H9 (cell line): ENCODE measurements at regions not wholly inside any gene's neighbourhood (a gene's known extent, or its start where the extent isn't known, plus 50 kb on each side); places are given as distances from the start of the nearest gene placed in this dataset.

Source experiments
- DNase-seq: peaks from one replicate; pipeline ENCODE4 v3.0.0-alpha.2; 2017
- H2AFZ ChIP-seq: one replicate; pipeline ENCODE4 v1.6.1; 2013; ENCODE audit warnings: mild to moderate bottlenecking, low read length, control low read depth, moderate library complexity
- H2AK5ac ChIP-seq: 2 replicates; pipeline ENCODE4 v1.6.1; 2013; ENCODE audit warnings: low read length, control low read depth, mixed read lengths; ENCODE audit not compliant: insufficient read length
- H2BK120ac ChIP-seq: one replicate; pipeline ENCODE4 v1.6.1; 2013; ENCODE audit warnings: low read depth, mild to moderate bottlenecking, low read length, control low read depth, inconsistent platforms; ENCODE audit not compliant: poor library complexity, severe bottlenecking
- H2BK12ac ChIP-seq: 2 replicates; pipeline ENCODE4 v1.6.1; 2013; ENCODE audit warnings: low read length, control low read depth, mixed read lengths, low read depth; ENCODE audit not compliant: insufficient read length
- H2BK15ac ChIP-seq: 2 replicates; pipeline ENCODE4 v1.6.1; 2013; ENCODE audit warnings: low read depth, low read length, control low read depth
- H2BK20ac ChIP-seq: one replicate; pipeline ENCODE4 v1.6.1; 2013; ENCODE audit warnings: low read depth, mild to moderate bottlenecking, low read length, control low read depth, inconsistent platforms; ENCODE audit not compliant: poor library complexity, severe bottlenecking
- H2BK5ac ChIP-seq: 2 replicates; pipeline ENCODE4 v1.6.1; 2013; ENCODE audit warnings: low read length, control low read depth, mixed read lengths; ENCODE audit not compliant: insufficient read length
- H3K14ac ChIP-seq: 2 replicates; pipeline ENCODE4 v1.6.1; 2013; ENCODE audit warnings: low read length, control low read depth; ENCODE audit not compliant: insufficient read depth
- H3K18ac ChIP-seq: 2 replicates; pipeline ENCODE4 v1.6.1; 2013; ENCODE audit warnings: low read depth, mild to moderate bottlenecking, mixed read lengths, low read length, control low read depth; ENCODE audit not compliant: insufficient read length
- H3K23ac ChIP-seq: 2 replicates; pipeline ENCODE4 v1.6.1; 2013; ENCODE audit warnings: low read length, control low read depth, mixed read lengths, low read depth; ENCODE audit not compliant: insufficient read length
- H3K23me2 ChIP-seq: 2 replicates; pipeline ENCODE4 v1.6.1; 2013; ENCODE audit warnings: low read depth, mild to moderate bottlenecking, mixed read lengths, low read length, control low read depth; ENCODE audit not compliant: insufficient read length, poor library complexity, severe bottlenecking
- H3K27ac ChIP-seq: 2 replicates; pipeline ENCODE4 v1.5.1; 2013; ENCODE audit warnings: low read length, control low read depth, mixed read lengths, low read depth; ENCODE audit not compliant: insufficient read length
- H3K27me3 ChIP-seq: 2 replicates; pipeline ENCODE4 v1.6.1; 2013; ENCODE audit warnings: low read length, control low read depth, inconsistent platforms; ENCODE audit not compliant: insufficient read depth
- H3K4ac ChIP-seq: 2 replicates; pipeline ENCODE4 v1.6.1; 2013; ENCODE audit warnings: low read depth, mild to moderate bottlenecking, control low read depth, inconsistent platforms, low read length, moderate library complexity
- H3K4me1 ChIP-seq: 2 replicates; pipeline ENCODE4 v1.6.1; 2013; ENCODE audit warnings: low read length, control low read depth, inconsistent platforms; ENCODE audit not compliant: insufficient read depth
- H3K4me2 ChIP-seq: 2 replicates; pipeline ENCODE4 v1.6.1; 2013; ENCODE audit warnings: low read length, control low read depth, mixed read lengths; ENCODE audit not compliant: insufficient read length, insufficient read depth
- H3K56ac ChIP-seq: 2 replicates; pipeline ENCODE4 v1.6.1; 2013; ENCODE audit warnings: low read depth, mild to moderate bottlenecking, mixed read lengths, low read length, control low read depth; ENCODE audit not compliant: insufficient read length
- H3K79me1 ChIP-seq: 2 replicates; pipeline ENCODE4 v1.6.1; 2013; ENCODE audit warnings: low read depth, mild to moderate bottlenecking, moderate library complexity, low read length, control low read depth, inconsistent platforms; ENCODE audit not compliant: insufficient read depth, poor library complexity, severe bottlenecking
- H3K79me2 ChIP-seq: 2 replicates; pipeline ENCODE4 v1.6.1; 2013; ENCODE audit warnings: low read length, control low read depth, inconsistent platforms; ENCODE audit not compliant: insufficient read depth
- H3K9ac ChIP-seq: 2 replicates; pipeline ENCODE4 v1.6.1; 2013; ENCODE audit warnings: low read length, control low read depth, mixed read lengths; ENCODE audit not compliant: insufficient read length; ENCODE audit errors: extremely low read depth
- H3K9me3 ChIP-seq: one replicate; pipeline ENCODE4 v1.6.1; 2013; ENCODE audit warnings: low read depth, low read length, inconsistent platforms; ENCODE audit not compliant: control insufficient read depth
- H3T11ph ChIP-seq: one replicate; pipeline ENCODE4 v1.6.1; 2013; ENCODE audit warnings: mild to moderate bottlenecking, low read length, control low read depth, inconsistent platforms
- H4K20me1 ChIP-seq: one replicate; pipeline ENCODE4 v1.6.1; 2013; ENCODE audit not compliant: control insufficient read depth, insufficient read length, insufficient read depth
- H4K5ac ChIP-seq: 2 replicates; pipeline ENCODE4 v1.6.1; 2013; ENCODE audit warnings: low read depth, mild to moderate bottlenecking, mixed read lengths, low read length, control low read depth; ENCODE audit not compliant: insufficient read length
- H4K8ac ChIP-seq: replicated peaks from 2 replicates; pipeline ENCODE4 v1.6.1; 2013; ENCODE audit warnings: low read length, control low read depth, mixed read lengths, low read depth; ENCODE audit not compliant: insufficient read length
- H4K91ac ChIP-seq: 2 replicates; pipeline ENCODE4 v1.6.1; 2013; ENCODE audit warnings: low read depth, mild to moderate bottlenecking, moderate library complexity, mixed read lengths, low read length, control low read depth; ENCODE audit not compliant: insufficient read length
- H3K27ac Mint-ChIP-seq, 3 experiments: 2 replicates in 2 of 3; 3 replicates in 1 of 3; pipeline ENCODE4 v1.8.0; 2020 to 2021; ENCODE audit warnings: mixed read lengths in 3 of 3, mild to moderate bottlenecking in 1 of 3, moderate library complexity in 1 of 3
- H3K27me3 Mint-ChIP-seq: 2 replicates; pipeline ENCODE4 v1.8.0; 2021; ENCODE audit warnings: low read depth, mild to moderate bottlenecking, moderate library complexity, mixed read lengths
- H3K36me3 Mint-ChIP-seq, 3 experiments: 2 replicates in 2 of 3; 3 replicates in 1 of 3; pipeline ENCODE4 v1.8.0; 2020 to 2021; ENCODE audit warnings: low read depth in 3 of 3, mixed read lengths in 3 of 3; ENCODE audit not compliant: insufficient read depth in 1 of 3
- H3K4me1 Mint-ChIP-seq, 2 experiments: 2 replicates each; pipeline ENCODE4 v1.8.0; 2020; ENCODE audit warnings: mixed read lengths in 2 of 2
- H3K4me3 Mint-ChIP-seq, 2 experiments: 2 replicates in 1 of 2; 3 replicates in 1 of 2; pipeline ENCODE4 v1.8.0; 2020 to 2021; ENCODE audit warnings: mild to moderate bottlenecking in 2 of 2, mixed read lengths in 2 of 2, moderate library complexity in 1 of 2
- H3K9me3 Mint-ChIP-seq, 2 experiments: 2 replicates in 1 of 2; 3 replicates in 1 of 2; pipeline ENCODE4 v1.8.0; 2020; ENCODE audit warnings: mild to moderate bottlenecking in 2 of 2, mixed read lengths in 2 of 2, moderate library complexity in 1 of 2
- WGBS: extraction: QIAGEN DNeasy Blood & Tissue Kit; methylation state at CpG from one replicate; pipeline ENCODE4 v1.1.7; 2013; ENCODE audit warnings: missing lambda C conversion rate, low lambda C conversion rate, mixed read lengths; ENCODE audit not compliant: insufficient read length; ENCODE audit errors: extremely low coverage; 5-methylcytosine and 5-hydroxymethylcytosine counted together
- TF ChIP-seq, protein P1 (sequence below): fragments of 200-600 bp; sonication (generic); conservative IDR thresholded peaks from 3 replicates; pipeline ENCODE4 v1.8.0; 2021; ENCODE audit warnings: antibody characterized with exemption, mild to moderate bottlenecking

GRCh38 chrX:8868070-8868773 lies 67.0 kb upstream of the FAM9A start:
- Histone ChIP-seq H3K9me3 (no peaks in the 10 kb centered on the region), H2BK12ac (no peak overlapping the region), H2AFZ (no peak overlapping the region), H3K14ac (no peak overlapping the region), H3K18ac (no peak overlapping the region), H3K4ac (no peak overlapping the region), H3K23me2 (no peaks in the 10 kb centered on the region), H2BK20ac (no peak overlapping the region), H4K5ac (no peak overlapping the region), H3T11ph (no peak overlapping the region), H3K79me2 (no peaks in the 10 kb centered on the region), H3K27ac (no peak overlapping the region), H3K23ac (no peak overlapping the region), H3K56ac (no peak overlapping the region), H2AK5ac (no peak overlapping the region), H3K27me3 (no peaks in the 10 kb centered on the region; the same call in 1 of the 2 replicates), H2BK120ac (no peak overlapping the region), H3K4me2 (no peak overlapping the region), H2BK5ac (no peak overlapping the region), H3K9ac (no peak overlapping the region), H4K8ac (no peak overlapping the region), H4K91ac (no peak overlapping the region), H3K4me1 (peaks cover 13% of the 10 kb centered on the region; the same call in 1 of the 2 replicates), H3K79me1 (no peaks in the 10 kb centered on the region), H4K20me1 (no peaks in the 10 kb centered on the region), H2BK15ac (no peak overlapping the region)
- no peaks in the 10 kb centered on the region; a peak in 1 of 7 replicates for H3K36me3 Mint-ChIP-seq
- TF ChIP-seq, protein P1, sequence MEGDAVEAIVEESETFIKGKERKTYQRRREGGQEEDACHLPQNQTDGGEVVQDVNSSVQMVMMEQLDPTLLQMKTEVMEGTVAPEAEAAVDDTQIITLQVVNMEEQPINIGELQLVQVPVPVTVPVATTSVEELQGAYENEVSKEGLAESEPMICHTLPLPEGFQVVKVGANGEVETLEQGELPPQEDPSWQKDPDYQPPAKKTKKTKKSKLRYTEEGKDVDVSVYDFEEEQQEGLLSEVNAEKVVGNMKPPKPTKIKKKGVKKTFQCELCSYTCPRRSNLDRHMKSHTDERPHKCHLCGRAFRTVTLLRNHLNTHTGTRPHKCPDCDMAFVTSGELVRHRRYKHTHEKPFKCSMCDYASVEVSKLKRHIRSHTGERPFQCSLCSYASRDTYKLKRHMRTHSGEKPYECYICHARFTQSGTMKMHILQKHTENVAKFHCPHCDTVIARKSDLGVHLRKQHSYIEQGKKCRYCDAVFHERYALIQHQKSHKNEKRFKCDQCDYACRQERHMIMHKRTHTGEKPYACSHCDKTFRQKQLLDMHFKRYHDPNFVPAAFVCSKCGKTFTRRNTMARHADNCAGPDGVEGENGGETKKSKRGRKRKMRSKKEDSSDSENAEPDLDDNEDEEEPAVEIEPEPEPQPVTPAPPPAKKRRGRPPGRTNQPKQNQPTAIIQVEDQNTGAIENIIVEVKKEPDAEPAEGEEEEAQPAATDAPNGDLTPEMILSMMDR = no peak
- peaks cover 0 to 26% of the 10 kb centered on the region in 2 experiments; a peak in 2 of 5 replicates for H3K9me3 Mint-ChIP-seq
- no peak overlapping the region for H3K4me3 Mint-ChIP-seq
- no peak for DNase-seq
- no peak overlapping the region for H3K27ac Mint-ChIP-seq
- peaks cover 35% of the 10 kb centered on the region for H3K27me3 Mint-ChIP-seq
- WGBS = no CpG with 5 or more reads among the region's 5 CpGs
- H3K4me1 Mint-ChIP-seq = peaks cover 33 to 49% of the 10 kb centered on the region in 2 experiments
